SU-DHL-6 (cell line): ENCODE measurements at regions not wholly inside any gene's neighbourhood (a gene's known extent, or its start where the extent isn't known, plus 50 kb on each side); places are given as distances from the start of the nearest gene placed in this dataset.

Experiments
- H2AFZ ChIP-seq: fragments of 200-600 bp; sonication (generic); 2 replicates; pipeline ENCODE4 v1.6.1; 2014; ENCODE audit warnings: low read depth, mild to moderate bottlenecking, moderate library complexity, mixed read lengths, antibody characterized with exemption, low read length; ENCODE audit not compliant: severe bottlenecking
- H3F3A ChIP-seq: fragments of 200-600 bp; shearing (Covaris generic); 2 replicates; pipeline ENCODE4 v1.6.0; 2016; ENCODE audit warnings: antibody characterized with exemption, mild to moderate bottlenecking; ENCODE audit not compliant: insufficient read depth
- H3K27ac ChIP-seq: fragments of 200-600 bp; sonication (generic); 2 replicates; pipeline ENCODE4 v1.5.1; 2016; ENCODE audit warnings: low read depth, mild to moderate bottlenecking, low read length, moderate library complexity, mixed read lengths
- H3K27me3 ChIP-seq: fragments of 200-600 bp; sonication (generic), shearing (Covaris generic); 2 replicates; pipeline ENCODE4 v1.6.0; 2014; ENCODE audit warnings: mild to moderate bottlenecking, low read length
- H3K36me3 ChIP-seq: fragments of 200-600 bp; sonication (generic); 2 replicates; pipeline ENCODE4 v1.6.1; 2014; ENCODE audit warnings: mild to moderate bottlenecking, low read length, mixed read lengths
- H3K4me2 ChIP-seq: fragments of 300-600, 200-600 bp; shearing (Covaris generic), sonication (generic); 2 replicates; pipeline ENCODE4 v1.6.0; 2014; ENCODE audit warnings: low read length, low read depth, mild to moderate bottlenecking; ENCODE audit not compliant: poor library complexity, severe bottlenecking
- H3K4me3 ChIP-seq: fragments of 200-600 bp; sonication (generic); 2 replicates; pipeline ENCODE4 v1.5.1; 2014; ENCODE audit warnings: antibody characterized with exemption, low read length, mild to moderate bottlenecking, mixed read lengths; ENCODE audit not compliant: insufficient read depth, poor library complexity, severe bottlenecking
- H3K79me2 ChIP-seq: fragments of 200-600 bp; sonication (generic); 2 replicates; pipeline ENCODE4 v1.6.1; 2014; ENCODE audit warnings: mild to moderate bottlenecking, low read length, moderate library complexity; ENCODE audit not compliant: insufficient read depth
- H3K9ac ChIP-seq: fragments of 200-600 bp; sonication (generic); 2 replicates; pipeline ENCODE4 v1.7.0; 2014; ENCODE audit warnings: mild to moderate bottlenecking, low read length
- H3K9me2 ChIP-seq: fragments of 200-600 bp; sonication (generic); replicated peaks from 2 replicates; pipeline ENCODE4 v1.6.1; 2014; ENCODE audit warnings: low read length; ENCODE audit not compliant: insufficient read depth
- H3K9me3 ChIP-seq: fragments of 200-600 bp; sonication (generic); 2 replicates; pipeline ENCODE4 v1.6.1; 2014; ENCODE audit warnings: low read length, mixed read lengths; ENCODE audit not compliant: insufficient read depth
- H4K20me1 ChIP-seq: fragments of 200-600 bp; sonication (generic); 2 replicates; pipeline ENCODE4 v1.6.1; 2014; ENCODE audit warnings: low read depth, mild to moderate bottlenecking, antibody characterized with exemption, low read length, moderate library complexity, mixed read lengths
- CTCF ChIP-seq: fragments of 200-600 bp; sonication (generic); IDR thresholded peaks from one replicate; pipeline ENCODE4 v1.5.1; 2017; ENCODE audit warnings: antibody characterized with exemption, mild to moderate bottlenecking, low read length, moderate library complexity; ENCODE audit not compliant: insufficient read depth, poor library complexity, severe bottlenecking
- EZH2phosphoT487 ChIP-seq: fragments of 200-600 bp; sonication (generic), shearing (Covaris generic); conservative IDR thresholded peaks from 2 replicates; pipeline ENCODE4 v1.6.1; 2018; ENCODE audit warnings: mild to moderate bottlenecking, antibody characterized with exemption, low read length, moderate library complexity, mixed read lengths

- H3F3A ChIP-seq = no peaks in the 10 kb centered on the region
These were observed 1014.2 kb downstream of the C4orf33 start for GRCh38 chr4:130110189-130110588.

GRCh38 chr4:130110770-130111169, 1014.8 kb downstream of the C4orf33 start:
- H3K9me2 ChIP-seq = no peaks in the 10 kb centered on the region
- H3K79me2 ChIP-seq = no peaks in the 10 kb centered on the region
- no peak overlapping the region for H3K27ac ChIP-seq
- no peaks in the 10 kb centered on the region for H4K20me1 ChIP-seq
- no peaks in the 10 kb centered on the region for H3K36me3 ChIP-seq
- no peak overlapping the region for H3K4me3 ChIP-seq
- H3K4me2 ChIP-seq = no peak overlapping the region
- TF ChIP-seq CTCF (no peak), EZH2phosphoT487 (no peak)
- H3K9ac ChIP-seq = no peak overlapping the region
- H3K9me3 ChIP-seq = no peaks in the 10 kb centered on the region
- H3F3A ChIP-seq = no peaks in the 10 kb centered on the region
- H3K27me3 ChIP-seq = no peaks in the 10 kb centered on the region
- no peak overlapping the region for H2AFZ ChIP-seq

More at GRCh38 chr4:130110189-130110588, 1014.2 kb downstream of the C4orf33 start:
- Histone ChIP-seq H3K36me3 (no peaks in the 10 kb centered on the region), H3K9me3 (no peaks in the 10 kb centered on the region), H3K4me2 (no peak overlapping the region), H3K9ac (no peak overlapping the region), H4K20me1 (no peaks in the 10 kb centered on the region), H3K27me3 (no peaks in the 10 kb centered on the region), H2AFZ (no peak overlapping the region), H3K27ac (no peak overlapping the region), H3K79me2 (no peaks in the 10 kb centered on the region), H3K9me2 (no peaks in the 10 kb centered on the region), H3K4me3 (no peak overlapping the region)
- TF ChIP-seq EZH2phosphoT487 (no peak), CTCF (no peak)

- Histone ChIP-seq H3K36me3 (no peaks in the 10 kb centered on the region), H3K9ac (no peak overlapping the region), H3K4me2 (no peak overlapping the region), H2AFZ (no peak overlapping the region), H4K20me1 (no peaks in the 10 kb centered on the region), H3K27ac (no peak overlapping the region), H3K4me3 (no peak overlapping the region), H3K9me2 (no peaks in the 10 kb centered on the region), H3F3A (no peaks in the 10 kb centered on the region), H3K27me3 (no peaks in the 10 kb centered on the region), H3K79me2 (no peaks in the 10 kb centered on the region), H3K9me3 (no peaks in the 10 kb centered on the region)
- TF ChIP-seq CTCF (no peak), EZH2phosphoT487 (no peak)
These were observed 1028.1 kb downstream of the C4orf33 start for GRCh38 chr4:130124066-130124465.
